Activated effector memory CD4-positive, alpha-beta T cell treated with Interleukin-2 at 50 U/mL for 16 hours (primary cell): ENCODE measurements at regions not wholly inside any gene's neighbourhood (a gene's known extent, or its start where the extent isn't known, plus 50 kb on each side); places are given as distances from the start of the nearest gene placed in this dataset.

Source experiments
- DNase-seq: peaks from one replicate; pipeline ENCODE4 v3.0.0-alpha.2; 2020

- DNase-seq = no peak
Measured at GRCh38 chr2:236811062-236811656, 241.5 kb downstream of the ACKR3 start.

GRCh38 chr2:236813766-236814165 is 244.1 kb downstream of the ACKR3 start:
- DNase-seq = no peak

GRCh38 chr2:236814593-236814992 is 245.0 kb downstream of the ACKR3 start:
- DNase-seq = no peak

GRCh38 chr2:236815746-236816145 is 246.1 kb downstream of the ACKR3 start:
- no peak for DNase-seq

- no peak for DNase-seq
Measured at GRCh38 chr2:236816197-236817170, 246.9 kb downstream of the ACKR3 start.

- no peak for DNase-seq
Measured at GRCh38 chr2:236818281-236819045, 248.8 kb downstream of the ACKR3 start.

- DNase-seq = no peak
Measured at GRCh38 chr2:236819275-236820002, 249.8 kb downstream of the ACKR3 start.

- no peak for DNase-seq
Measured at GRCh38 chr2:236820763-236821344, 251.2 kb downstream of the ACKR3 start.

- DNase-seq = no peak
Measured at GRCh38 chr2:236823041-236823629, 253.5 kb downstream of the ACKR3 start.

- DNase-seq = no peak
Measured at GRCh38 chr2:236823963-236824362, 254.3 kb downstream of the ACKR3 start.

GRCh38 chr2:236824836-236825235 is 255.2 kb downstream of the ACKR3 start:
- DNase-seq = no peak

GRCh38 chr2:236825989-236826510 is 256.4 kb downstream of the ACKR3 start:
- DNase-seq = no peak

- DNase-seq = no peak
Measured at GRCh38 chr2:236826606-236827156, 257.1 kb downstream of the ACKR3 start.

GRCh38 chr2:236827997-236828396 is 257.7 kb upstream of the COPS8 start:
- DNase-seq = no peak

GRCh38 chr2:236828820-236829219 is 256.9 kb upstream of the COPS8 start:
- DNase-seq = no peak

GRCh38 chr2:236830926-236831325 is 254.8 kb upstream of the COPS8 start:
- no peak for DNase-seq

GRCh38 chr2:236831698-236832097 is 254.0 kb upstream of the COPS8 start:
- DNase-seq = no peak

- no peak for DNase-seq
Measured at GRCh38 chr2:236833501-236834073, 252.1 kb upstream of the COPS8 start.

- DNase-seq = no peak
Measured at GRCh38 chr2:236834284-236834683, 251.4 kb upstream of the COPS8 start.

GRCh38 chr2:236835307-236836024 is 250.2 kb upstream of the COPS8 start:
- DNase-seq = no peak
